SU-DHL-6 (cell line): ENCODE measurements at regions not wholly inside any gene's neighbourhood (a gene's known extent, or its start where the extent isn't known, plus 50 kb on each side); places are given as distances from the start of the nearest gene placed in this dataset.

Experiments
- H2AFZ ChIP-seq: fragments of 200-600 bp; sonication (generic); 2 replicates; pipeline ENCODE4 v1.6.1; 2014; ENCODE audit warnings: low read depth, mild to moderate bottlenecking, moderate library complexity, mixed read lengths, antibody characterized with exemption, low read length; ENCODE audit not compliant: severe bottlenecking
- H3F3A ChIP-seq: fragments of 200-600 bp; shearing (Covaris generic); 2 replicates; pipeline ENCODE4 v1.6.0; 2016; ENCODE audit warnings: antibody characterized with exemption, mild to moderate bottlenecking; ENCODE audit not compliant: insufficient read depth
- H3K27ac ChIP-seq: fragments of 200-600 bp; sonication (generic); 2 replicates; pipeline ENCODE4 v1.5.1; 2016; ENCODE audit warnings: low read depth, mild to moderate bottlenecking, low read length, moderate library complexity, mixed read lengths
- H3K27me3 ChIP-seq: fragments of 200-600 bp; sonication (generic), shearing (Covaris generic); 2 replicates; pipeline ENCODE4 v1.6.0; 2014; ENCODE audit warnings: mild to moderate bottlenecking, low read length
- H3K36me3 ChIP-seq: fragments of 200-600 bp; sonication (generic); 2 replicates; pipeline ENCODE4 v1.6.1; 2014; ENCODE audit warnings: mild to moderate bottlenecking, low read length, mixed read lengths
- H3K4me2 ChIP-seq: fragments of 300-600, 200-600 bp; shearing (Covaris generic), sonication (generic); 2 replicates; pipeline ENCODE4 v1.6.0; 2014; ENCODE audit warnings: low read length, low read depth, mild to moderate bottlenecking; ENCODE audit not compliant: poor library complexity, severe bottlenecking
- H3K4me3 ChIP-seq: fragments of 200-600 bp; sonication (generic); 2 replicates; pipeline ENCODE4 v1.5.1; 2014; ENCODE audit warnings: antibody characterized with exemption, low read length, mild to moderate bottlenecking, mixed read lengths; ENCODE audit not compliant: insufficient read depth, poor library complexity, severe bottlenecking
- H3K79me2 ChIP-seq: fragments of 200-600 bp; sonication (generic); 2 replicates; pipeline ENCODE4 v1.6.1; 2014; ENCODE audit warnings: mild to moderate bottlenecking, low read length, moderate library complexity; ENCODE audit not compliant: insufficient read depth
- H3K9ac ChIP-seq: fragments of 200-600 bp; sonication (generic); 2 replicates; pipeline ENCODE4 v1.7.0; 2014; ENCODE audit warnings: mild to moderate bottlenecking, low read length
- H3K9me2 ChIP-seq: fragments of 200-600 bp; sonication (generic); replicated peaks from 2 replicates; pipeline ENCODE4 v1.6.1; 2014; ENCODE audit warnings: low read length; ENCODE audit not compliant: insufficient read depth
- H3K9me3 ChIP-seq: fragments of 200-600 bp; sonication (generic); 2 replicates; pipeline ENCODE4 v1.6.1; 2014; ENCODE audit warnings: low read length, mixed read lengths; ENCODE audit not compliant: insufficient read depth
- H4K20me1 ChIP-seq: fragments of 200-600 bp; sonication (generic); 2 replicates; pipeline ENCODE4 v1.6.1; 2014; ENCODE audit warnings: low read depth, mild to moderate bottlenecking, antibody characterized with exemption, low read length, moderate library complexity, mixed read lengths
- CTCF ChIP-seq: fragments of 200-600 bp; sonication (generic); IDR thresholded peaks from one replicate; pipeline ENCODE4 v1.5.1; 2017; ENCODE audit warnings: antibody characterized with exemption, mild to moderate bottlenecking, low read length, moderate library complexity; ENCODE audit not compliant: insufficient read depth, poor library complexity, severe bottlenecking
- EZH2phosphoT487 ChIP-seq: fragments of 200-600 bp; sonication (generic), shearing (Covaris generic); conservative IDR thresholded peaks from 2 replicates; pipeline ENCODE4 v1.6.1; 2018; ENCODE audit warnings: mild to moderate bottlenecking, antibody characterized with exemption, low read length, moderate library complexity, mixed read lengths

GRCh38 chr2:175769200-175769599 is 232.9 kb downstream of the LNPK start:
- Histone ChIP-seq H4K20me1 (no peaks in the 10 kb centered on the region), H2AFZ (no peak overlapping the region), H3F3A (no peaks in the 10 kb centered on the region), H3K27me3 (no peaks in the 10 kb centered on the region), H3K79me2 (no peaks in the 10 kb centered on the region), H3K4me2 (no peak overlapping the region), H3K27ac (no peak overlapping the region), H3K9me2 (no peaks in the 10 kb centered on the region), H3K9ac (no peak overlapping the region), H3K9me3 (no peaks in the 10 kb centered on the region), H3K36me3 (no peaks in the 10 kb centered on the region), H3K4me3 (no peak overlapping the region)
- no peak for TF ChIP-seq CTCF
- no peak for TF ChIP-seq EZH2phosphoT487

GRCh38 chr2:175766880-175767279 is 235.2 kb downstream of the LNPK start:
- no peaks in the 10 kb centered on the region for H4K20me1 ChIP-seq
- H3K4me2 ChIP-seq: no peak overlapping the region
- no peaks in the 10 kb centered on the region for H3K27me3 ChIP-seq
- no peaks in the 10 kb centered on the region for H3K36me3 ChIP-seq
- H3K9me2 ChIP-seq: no peaks in the 10 kb centered on the region
- no peak overlapping the region for H3K4me3 ChIP-seq
- H3K9ac ChIP-seq: no peak overlapping the region
- no peak overlapping the region for H3K27ac ChIP-seq
- no peaks in the 10 kb centered on the region for H3K79me2 ChIP-seq
- H2AFZ ChIP-seq: no peak overlapping the region
- no peaks in the 10 kb centered on the region for H3F3A ChIP-seq
- no peaks in the 10 kb centered on the region for H3K9me3 ChIP-seq
- TF ChIP-seq EZH2phosphoT487: no peak
- TF ChIP-seq CTCF: no peak

GRCh38 chr2:175755656-175756386 is 246.2 kb downstream of the LNPK start:
- H2AFZ ChIP-seq: no peak overlapping the region
- H3K4me2 ChIP-seq: no peak overlapping the region
- no peaks in the 10 kb centered on the region for H4K20me1 ChIP-seq
- no peaks in the 10 kb centered on the region for H3K27me3 ChIP-seq
- no peaks in the 10 kb centered on the region for H3K79me2 ChIP-seq
- H3F3A ChIP-seq: no peaks in the 10 kb centered on the region
- H3K9me3 ChIP-seq: no peaks in the 10 kb centered on the region
- no peaks in the 10 kb centered on the region for H3K9me2 ChIP-seq
- H3K27ac ChIP-seq: no peak overlapping the region
- H3K9ac ChIP-seq: no peak overlapping the region
- H3K36me3 ChIP-seq: no peaks in the 10 kb centered on the region
- no peak overlapping the region for H3K4me3 ChIP-seq
- TF ChIP-seq CTCF (no peak), EZH2phosphoT487 (no peak)
